K562 (cell line): ENCODE measurements at regions not wholly inside any gene's neighbourhood (a gene's known extent, or its start where the extent isn't known, plus 50 kb on each side); places are given as distances from the start of the nearest gene placed in this dataset.

Experiments
- ATAC-seq: fragments of 200-7000 bp; cut with Tn5 transposase; 3 replicates; pipeline ENCODE4 v1.9.1; 2020; ENCODE audit warnings: moderate library complexity
- BruUV-seq: library from RNA; stranded (reverse); fragments of 400-500 nt; replicated peaks from 2 replicates; lab custom pipeline; 2021; lab: Mats Ljungman, UMichigan
- CTCF ChIA-PET: fragments of 300-600 bp; formaldehyde crosslinking; extraction: SDS; loops from one replicate; lab custom pipeline; 2021; ENCODE audit warnings: low intra/inter-chr PET ratio; lab: Yijun Ruan, JAX
- POLR2A ChIA-PET: fragments of 300-600, 350-650 bp; sonication (Branson Sonifier 250); formaldehyde crosslinking; extraction: SDS; loops from one replicate; lab custom pipeline; 2021; ENCODE audit warnings: antibody characterized with exemption, inconsistent platforms; lab: Yijun Ruan, JAX
- DNase-seq, 4 experiments: peaks; one replicate each; pipeline versions ENCODE4 v3.0.0 to v3.0.0-alpha.2; 2011 to 2018; ENCODE audit warnings: low spot score in 3 of 4, mixed read lengths in 3 of 4; ENCODE audit errors: extremely low read depth in 1 of 4
- FAIRE-seq: peaks from 2 replicates; lab custom pipeline; 2011; peaks lifted over from hg19 to GRCh38; lab: Jason Lieb, UNC
- H2AFZ ChIP-seq: 2 replicates; pipeline ENCODE4 v1.6.0; 2011; ENCODE audit warnings: low read depth, low read length, control low read depth, inconsistent platforms
- H3K27ac ChIP-seq: fragments of 200-600 bp; 3 replicates; pipeline ENCODE4 v1.8.0; 2011; ENCODE audit warnings: low read depth, mild to moderate bottlenecking, control low read depth, inconsistent platforms, low read length, moderate library complexity, mixed read lengths; ENCODE audit errors: extremely low read depth
- H3K27me3 ChIP-seq, 2 experiments: fragments of 300-600 bp in 1 of 2; 2 replicates in 1 of 2; 3 replicates in 1 of 2; pipeline versions ENCODE4 v1.6.0 to v1.8.0; 2011; ENCODE audit warnings: inconsistent platforms in 2 of 2, low read length in 2 of 2, mild to moderate bottlenecking in 1 of 2, mixed read lengths in 1 of 2, moderate library complexity in 1 of 2; ENCODE audit not compliant: control insufficient read depth in 2 of 2, insufficient read depth in 2 of 2
- H3K36me3 ChIP-seq: fragments of 300-600 bp; 3 replicates; pipeline ENCODE4 v1.8.0; 2011; ENCODE audit warnings: mild to moderate bottlenecking, low read length, inconsistent platforms; ENCODE audit not compliant: control insufficient read depth, insufficient read depth
- H3K4me1 ChIP-seq, 2 experiments: fragments of 200-600 bp in 1 of 2; replicated peaks in 1 of 2; 2 replicates in 1 of 2; 3 replicates in 1 of 2; pipeline versions ENCODE4 v1.5.1 to v1.8.0; 2011; ENCODE audit warnings: inconsistent platforms in 2 of 2, low read length in 2 of 2, mild to moderate bottlenecking in 1 of 2, mixed read lengths in 1 of 2, moderate library complexity in 1 of 2; ENCODE audit not compliant: control insufficient read depth in 2 of 2, insufficient read depth in 2 of 2
- H3K4me2 ChIP-seq: 2 replicates; pipeline ENCODE4 v1.6.1; 2011; ENCODE audit warnings: low read length, control low read depth, inconsistent platforms, mixed read lengths; ENCODE audit not compliant: insufficient read depth
- H3K4me3 ChIP-seq: fragments of 200-600 bp; sonication (generic), shearing (Covaris generic); 2 replicates; pipeline ENCODE4 v1.5.1; 2016; ENCODE audit warnings: control low read depth, inconsistent platforms
- H3K79me2 ChIP-seq: fragments of 200-600 bp; 3 replicates; pipeline ENCODE4 v1.8.0; 2011; ENCODE audit warnings: low read length, inconsistent platforms; ENCODE audit not compliant: control insufficient read depth, insufficient read depth
- H3K9ac ChIP-seq, 2 experiments: 2 replicates each; pipeline versions ENCODE4 v1.6.0 to v1.6.1; 2011; ENCODE audit warnings: low read depth in 2 of 2, low read length in 2 of 2, control low read depth in 1 of 2, inconsistent platforms in 1 of 2, mild to moderate bottlenecking in 1 of 2, mixed read lengths in 1 of 2; ENCODE audit not compliant: insufficient read depth in 1 of 2
- H3K9me1 ChIP-seq: one replicate; pipeline ENCODE4 v1.6.0; 2011; ENCODE audit warnings: inconsistent platforms, mild to moderate bottlenecking, low read length, moderate library complexity; ENCODE audit not compliant: control insufficient read depth, insufficient read depth
- H3K9me3 ChIP-seq: replicated peaks from 2 replicates; pipeline ENCODE4 v1.5.1; 2011; ENCODE audit warnings: low read depth, low read length, inconsistent platforms; ENCODE audit not compliant: control insufficient read depth, insufficient read depth
- H4K20me1 ChIP-seq: replicated peaks from 2 replicates; pipeline ENCODE4 v1.6.1; 2011; ENCODE audit warnings: low read length, inconsistent platforms, mixed read lengths; ENCODE audit not compliant: control insufficient read depth, insufficient read depth
- BRCA1 ChIP-seq, 2 experiments: fragments of 450-650 bp in 1 of 2; sonication (generic) in 1 of 2; formaldehyde crosslinking in 1 of 2; IDR thresholded peaks; 2 replicates each; pipeline versions ENCODE4 v1.5.0 to v1.6.1; 2017 to 2020; ENCODE audit warnings: mild to moderate bottlenecking in 1 of 2, missing genetic modification reagents in 1 of 2
- CREBBP ChIP-seq: IDR thresholded peaks from one replicate; pipeline ENCODE4 v1.6.1; 2012; ENCODE audit warnings: low read depth, mild to moderate bottlenecking, control low read depth, inconsistent platforms, low read length
- CXXC5 ChIP-seq: fragments of 250-450 bp; sonication (Bioruptor Pico); IDR thresholded peaks from 2 replicates; pipeline ENCODE4 v1.8.0; 2022; ENCODE audit warnings: inconsistent platforms, mild to moderate bottlenecking, moderate library complexity
- ILK ChIP-seq: fragments of 450-650 bp; IDR thresholded peaks from 2 replicates; pipeline ENCODE4 v1.6.1; 2016; ENCODE audit warnings: missing genetic modification characterization, low read depth, mild to moderate bottlenecking, missing compliant biosample characterization, moderate library complexity, borderline replicate concordance
- KDM5B ChIP-seq: fragments of 200-600 bp; sonication (generic); IDR thresholded peaks from 2 replicates; pipeline ENCODE4 v1.6.1; 2012; ENCODE audit warnings: low read depth, mild to moderate bottlenecking, moderate library complexity, low read length, control low read depth, inconsistent platforms; ENCODE audit not compliant: insufficient replicate concordance
- MBD1 ChIP-seq: fragments of 250-450 bp; sonication (Bioruptor Pico); IDR thresholded peaks from 2 replicates; pipeline ENCODE4 v1.8.0; 2022; ENCODE audit warnings: inconsistent platforms
- MXI1 ChIP-seq: IDR thresholded peaks from 2 replicates; pipeline ENCODE4 v1.6.1; 2011; ENCODE audit warnings: low read depth, mild to moderate bottlenecking, improper control_type of control experiment, low read length
- MYNN ChIP-seq, 2 experiments: sonication (generic); formaldehyde crosslinking in 1 of 2; IDR thresholded peaks; 2 replicates each; pipeline versions ENCODE4 v1.5.0 to v1.6.1; 2016 to 2020; ENCODE audit warnings: antibody characterized with exemption in 1 of 2, missing genetic modification reagents in 1 of 2
- SRSF3 ChIP-seq: fragments of 200-400 bp; formaldehyde crosslinking; IDR thresholded peaks from 2 replicates; pipeline ENCODE4 v1.6.1; 2016; ENCODE audit warnings: mild to moderate bottlenecking, low read length, moderate library complexity; ENCODE audit not compliant: insufficient read depth
- TAF15 ChIP-seq: fragments of 200-400 bp; formaldehyde crosslinking; IDR thresholded peaks from 2 replicates; pipeline ENCODE4 v1.6.1; 2017; ENCODE audit warnings: mild to moderate bottlenecking, low read depth, low read length, moderate library complexity
- U2AF2 ChIP-seq: fragments of 200-400 bp; formaldehyde crosslinking; optimal IDR thresholded peaks from 2 replicates; pipeline ENCODE3; 2017; ENCODE audit warnings: low read depth, mild to moderate bottlenecking, low read length
- ZNF280B ChIP-seq: fragments of 250-450 bp; sonication (Bioruptor Pico); IDR thresholded peaks from 2 replicates; pipeline ENCODE4 v1.5.1; 2021; ENCODE audit warnings: mild to moderate bottlenecking
- ZNF282 ChIP-seq: sonication (generic); formaldehyde crosslinking; IDR thresholded peaks from 2 replicates; pipeline ENCODE4 v1.8.1; 2023; ENCODE audit warnings: missing genetic modification reagents
- WGBS: fragments of 100-300 bp; shearing (Covaris generic); methylation state at CpG from one replicate; pipeline ENCODE4 v1.1.6; 2016; ENCODE audit warnings: low coverage, mixed read lengths; ENCODE audit not compliant: insufficient coverage; ENCODE audit errors: missing lambda C conversion rate; 5-methylcytosine and 5-hydroxymethylcytosine counted together
- in situ Hi-C: fragments of 300-500 bp; cut with MboI; formaldehyde crosslinking; loops from 4 replicates; pipeline ENCODE4 v1.15.0; 2018; ENCODE audit warnings: inconsistent platforms, mixed read lengths
- intact Hi-C: fragments of 100-400 bp; cut with micrococcal nuclease; formaldehyde crosslinking; loops from 2 replicates; pipeline ENCODE4 v1.14.2; 2022
- TF ChIP-seq, protein P1 (sequence below), 2 experiments: IDR thresholded peaks; 2 replicates each; pipeline ENCODE4 v1.6.1; 2011; ENCODE audit warnings: borderline replicate concordance in 1 of 2, control low read depth in 1 of 2, low read depth in 1 of 2, low read length in 1 of 2, mild to moderate bottlenecking in 1 of 2, mixed read lengths in 1 of 2, moderate library complexity in 1 of 2; ENCODE audit not compliant: insufficient read depth in 1 of 2, insufficient read length in 1 of 2, poor library complexity in 1 of 2, severe bottlenecking in 1 of 2; ENCODE audit errors: extremely low read depth in 1 of 2

- H3K36me3 ChIP-seq, result no peaks in the 10 kb centered on the region
- POLR2A ChIA-PET, result no interaction called here
- no peak overlapping the region for H3K27ac ChIP-seq
- FAIRE-seq, result no peak
- no peaks in the 10 kb centered on the region for H4K20me1 ChIP-seq
- H3K4me3 ChIP-seq, result no peak overlapping the region
- intact Hi-C loops, result no loop called here
- TF ChIP-seq, protein P1, sequence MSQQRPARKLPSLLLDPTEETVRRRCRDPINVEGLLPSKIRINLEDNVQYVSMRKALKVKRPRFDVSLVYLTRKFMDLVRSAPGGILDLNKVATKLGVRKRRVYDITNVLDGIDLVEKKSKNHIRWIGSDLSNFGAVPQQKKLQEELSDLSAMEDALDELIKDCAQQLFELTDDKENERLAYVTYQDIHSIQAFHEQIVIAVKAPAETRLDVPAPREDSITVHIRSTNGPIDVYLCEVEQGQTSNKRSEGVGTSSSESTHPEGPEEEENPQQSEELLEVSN (IDR thresholded peaks at IDR 0.05; ENCODE audit: borderline replicate concordance in 1 of 2, extremely low read depth in 1 of 2, insufficient read depth in 1 of 2, insufficient read length in 1 of 2, low read depth in 1 of 2, low read length in 1 of 2, poor library complexity in 1 of 2, severe bottlenecking in 1 of 2), result no peak
- TF ChIP-seq MYNN (IDR thresholded peaks at IDR 0.05) (no peak), MYNN (CRISPR knock-in tag; IDR thresholded peaks at IDR 0.05) (no peak), ZNF280B (CRISPR knock-in tag) (no peak), ILK (tag) (no peak), TAF15 (no peak), CXXC5 (CRISPR knock-in tag) (no peak), KDM5B (no peak), ZNF282 (CRISPR knock-in tag) (no peak), CREBBP (no peak), MXI1 (no peak), BRCA1 (IDR thresholded peaks at IDR 0.05) (no peak), BRCA1 (CRISPR knock-in tag; IDR thresholded peaks at IDR 0.05) (no peak), SRSF3 (no peak), U2AF2 (no peak), MBD1 (CRISPR knock-in tag) (no peak)
- H3K9me3 ChIP-seq, result no peaks in the 10 kb centered on the region; the same call in 1 of the 2 replicates
- H2AFZ ChIP-seq, result no peak overlapping the region
- no peaks in the 10 kb centered on the region for H3K9me1 ChIP-seq
- 0% methylated on average over 4 of the region's 4 CpGs for WGBS
- no peak for ATAC-seq
- H3K27me3 ChIP-seq, result no peaks in the 10 kb centered on the region
- no peak for DNase-seq
- CTCF ChIA-PET, result no interaction called here
- in situ Hi-C loops, result no loop called here
- no peaks in the 10 kb centered on the region for H3K4me1 ChIP-seq
- no peak overlapping the region for H3K4me2 ChIP-seq
- no peaks in the 10 kb centered on the region for H3K79me2 ChIP-seq
- H3K9ac ChIP-seq, result no peak overlapping the region
- BruUV-seq, result no TSS peak
These were observed 263.5 kb downstream of the CENPW start for GRCh38 chr6:126603410-126603809.
